Upper lobe of left lung (tissue), 6 donors: ENCODE measurements at regions not wholly inside any gene's neighbourhood (a gene's known extent, or its start where the extent isn't known, plus 50 kb on each side); places are given as distances from the start of the nearest gene placed in this dataset.

Source experiments
- ATAC-seq, 2 donors: fragments of 200-7000 bp; cut with Tn5 transposase; one replicate each; pipeline ENCODE4 v1.9.1; 2022; ENCODE audit warnings: mild to moderate bottlenecking in 2 of 2, moderate library complexity in 2 of 2; ENCODE audit not compliant: low FRiP score in 2 of 2
- DNase-seq, 2 donors: peaks; one replicate each; pipeline ENCODE4 v3.0.0-alpha.2; 2019 to 2020
- H3K27ac ChIP-seq, 4 donors: fragments of 200-600 bp; sonication (generic); one replicate each; pipeline ENCODE4 v1.5.1; 2016 to 2019
- H3K27me3 ChIP-seq, 4 donors: fragments of 200-600 bp; sonication (generic); one replicate each; pipeline ENCODE4 v1.5.1; 2017 to 2019
- H3K36me3 ChIP-seq, 4 donors: fragments of 200-600 bp; sonication (generic); one replicate each; pipeline ENCODE4 v1.5.1; 2016 to 2019
- H3K4me1 ChIP-seq, 4 donors: fragments of 200-600 bp; sonication (generic); one replicate each; pipeline ENCODE4 v1.5.1; 2018 to 2019
- H3K4me3 ChIP-seq, 4 donors: fragments of 200-600 bp; sonication (generic); one replicate each; pipeline ENCODE4 v1.5.1; 2017 to 2019; ENCODE audit warnings: mild to moderate bottlenecking in 2 of 4, moderate library complexity in 1 of 4
- H3K9me3 ChIP-seq, 4 donors: fragments of 200-600 bp; sonication (generic); one replicate each; pipeline ENCODE4 v1.5.1; 2018 to 2019
- EP300 ChIP-seq, 4 donors: sonication (generic); formaldehyde crosslinking; IDR thresholded peaks; one replicate each; pipeline ENCODE4 v1.5.1; 2017; ENCODE audit warnings: antibody characterized with exemption in 4 of 4, control low read depth in 2 of 4
- POLR2A ChIP-seq, 4 donors: fragments of 450-650 bp; IDR thresholded peaks; one replicate each; pipeline ENCODE4 v1.5.1; 2016 to 2017; ENCODE audit warnings: antibody characterized with exemption in 4 of 4, mild to moderate bottlenecking in 2 of 4
- POLR2AphosphoS5 ChIP-seq, 2 donors: sonication (generic); formaldehyde crosslinking; IDR thresholded peaks; one replicate each; pipeline ENCODE4 v1.5.1; 2017; ENCODE audit warnings: antibody characterized with exemption in 2 of 2
- WGBS, 2 donors: methylation state at CpG; one replicate each; pipeline ENCODE4 v1.1.5; 2017 to 2018; 5-methylcytosine and 5-hydroxymethylcytosine counted together
- TF ChIP-seq, protein P1 (sequence below), 6 experiments: fragments of 450-650 bp in 4 of 6; fragments of 200-600 bp in 2 of 6; sonication (generic) in 2 of 6; IDR thresholded peaks; one replicate each; pipeline ENCODE4 v1.5.1; 2016 to 2019; ENCODE audit warnings: antibody characterized with exemption in 6 of 6
- donor health status: DM: no; HTN: no; CAD: no; lungs with moderate emphysema.
- donor health status: DM: no; HTN: yes; CAD: no; lungs with severe emphysema.

DNA sequence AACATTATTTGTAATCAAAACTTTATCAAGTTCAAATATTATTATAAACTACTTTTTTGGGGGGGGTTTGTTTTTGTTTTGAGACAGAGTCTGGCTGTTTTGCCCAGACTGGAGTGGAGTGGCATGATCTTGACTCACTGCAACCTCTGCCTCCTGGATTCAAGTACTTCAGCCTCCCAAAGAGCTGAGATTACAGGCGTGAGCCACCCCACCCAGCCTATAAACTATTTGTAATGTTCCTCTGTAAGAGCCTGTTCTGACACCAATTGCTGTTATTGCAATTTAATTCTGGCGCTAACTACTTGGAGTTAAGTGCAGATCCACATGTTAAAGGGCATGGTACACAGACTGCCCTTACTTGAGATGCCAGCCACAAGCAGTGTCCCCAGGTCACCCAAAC lies 478.1 kb upstream of the NRP1 start:
- H3K27ac ChIP-seq = no peak overlapping the region
- H3K9me3 ChIP-seq = no peaks in the 10 kb centered on the region
- whole genome bisulfite sequencing, 2 donors = 75 to 78% methylated on average over 2 of the region's 2 CpGs
- no peak overlapping the region for H3K4me3 ChIP-seq
- no peaks in the 10 kb centered on the region for H3K4me1 ChIP-seq
- no peak for TF ChIP-seq POLR2A (IDR thresholded peaks at IDR 0.05)
- ATAC-seq (no peak), DNase-seq (no peak)
- no peaks in the 10 kb centered on the region for H3K36me3 ChIP-seq
- H3K27me3 ChIP-seq = no peaks in the 10 kb centered on the region

- no peak for DNase-seq
- H3K4me1 ChIP-seq = no peaks in the 10 kb centered on the region
- TF ChIP-seq POLR2A (IDR thresholded peaks at IDR 0.05) (no peak), POLR2AphosphoS5 (IDR thresholded peaks at IDR 0.05) (no peak), EP300 (IDR thresholded peaks at IDR 0.05) (no peak)
- TF ChIP-seq, protein P1, sequence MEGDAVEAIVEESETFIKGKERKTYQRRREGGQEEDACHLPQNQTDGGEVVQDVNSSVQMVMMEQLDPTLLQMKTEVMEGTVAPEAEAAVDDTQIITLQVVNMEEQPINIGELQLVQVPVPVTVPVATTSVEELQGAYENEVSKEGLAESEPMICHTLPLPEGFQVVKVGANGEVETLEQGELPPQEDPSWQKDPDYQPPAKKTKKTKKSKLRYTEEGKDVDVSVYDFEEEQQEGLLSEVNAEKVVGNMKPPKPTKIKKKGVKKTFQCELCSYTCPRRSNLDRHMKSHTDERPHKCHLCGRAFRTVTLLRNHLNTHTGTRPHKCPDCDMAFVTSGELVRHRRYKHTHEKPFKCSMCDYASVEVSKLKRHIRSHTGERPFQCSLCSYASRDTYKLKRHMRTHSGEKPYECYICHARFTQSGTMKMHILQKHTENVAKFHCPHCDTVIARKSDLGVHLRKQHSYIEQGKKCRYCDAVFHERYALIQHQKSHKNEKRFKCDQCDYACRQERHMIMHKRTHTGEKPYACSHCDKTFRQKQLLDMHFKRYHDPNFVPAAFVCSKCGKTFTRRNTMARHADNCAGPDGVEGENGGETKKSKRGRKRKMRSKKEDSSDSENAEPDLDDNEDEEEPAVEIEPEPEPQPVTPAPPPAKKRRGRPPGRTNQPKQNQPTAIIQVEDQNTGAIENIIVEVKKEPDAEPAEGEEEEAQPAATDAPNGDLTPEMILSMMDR (IDR thresholded peaks at IDR 0.05) = no peak
- H3K27ac ChIP-seq = no peak overlapping the region
- H3K36me3 ChIP-seq = no peaks in the 10 kb centered on the region
- H3K4me3 ChIP-seq = no peak overlapping the region
- WGBS, 2 donors = 92 to 95% methylated on average over 3 of the region's 3 CpGs
- H3K9me3 ChIP-seq = no peaks in the 10 kb centered on the region
- H3K27me3 ChIP-seq = no peaks in the 10 kb centered on the region
- ATAC-seq = no peak
Measured at GRCh38 chr10:33810986-33811385, 476.5 kb upstream of the NRP1 start.

- no peak for DNase-seq
- no peaks in the 10 kb centered on the region for H3K27me3 ChIP-seq
- H3K9me3 ChIP-seq = no peaks in the 10 kb centered on the region
- no peak for ATAC-seq
- no peak overlapping the region for H3K27ac ChIP-seq
- no peaks in the 10 kb centered on the region for H3K4me1 ChIP-seq
- H3K4me3 ChIP-seq = no peak overlapping the region
- TF ChIP-seq POLR2A (IDR thresholded peaks at IDR 0.05) = no peak
- 92 to 95% methylated on average over 3 of the region's 3 CpGs for WGBS, 2 donors
- no peaks in the 10 kb centered on the region for H3K36me3 ChIP-seq
Measured at GRCh38 chr10:33809732-33810131, 475.3 kb upstream of the NRP1 start.

DNA sequence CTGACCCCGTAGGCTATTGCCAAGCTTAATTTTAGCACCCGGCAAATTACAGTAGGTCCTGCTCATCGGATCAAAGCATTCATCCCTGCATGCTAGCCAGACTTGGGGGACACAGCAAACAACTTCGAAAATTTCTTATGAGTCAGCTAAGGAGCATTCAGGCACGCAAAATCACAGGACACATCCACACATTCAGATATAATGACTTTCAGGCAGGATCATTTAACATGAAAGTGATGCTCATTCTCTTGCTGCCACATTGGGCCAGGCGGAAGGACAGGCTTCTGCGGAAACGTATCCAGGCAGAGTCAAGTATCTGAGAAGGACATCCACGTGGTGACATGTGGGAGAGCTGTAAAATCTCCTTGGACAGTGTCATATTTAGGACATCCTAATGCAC lies 474.0 kb upstream of the NRP1 start:
- ATAC-seq = no peak
- Histone ChIP-seq H3K27me3 (no peaks in the 10 kb centered on the region), H3K4me1 (no peaks in the 10 kb centered on the region), H3K4me3 (no peak overlapping the region), H3K27ac (no peak overlapping the region), H3K36me3 (no peaks in the 10 kb centered on the region), H3K9me3 (no peaks in the 10 kb centered on the region)
- 84 to 89% methylated on average over 9 of the region's 9 CpGs for WGBS, 2 donors
- TF ChIP-seq, protein P1 (IDR thresholded peaks at IDR 0.05) = no peak
- TF ChIP-seq EP300 (IDR thresholded peaks at IDR 0.05) = no peak
- DNase-seq = no peak

- TF ChIP-seq, protein P1 (IDR thresholded peaks at IDR 0.05) = no peak
- TF ChIP-seq EP300 (IDR thresholded peaks at IDR 0.05) (no peak), POLR2A (IDR thresholded peaks at IDR 0.05) (no peak), POLR2AphosphoS5 (IDR thresholded peaks at IDR 0.05) (no peak)
- Histone ChIP-seq H3K27me3 (no peaks in the 10 kb centered on the region), H3K9me3 (no peaks in the 10 kb centered on the region), H3K27ac (no peak overlapping the region), H3K4me3 (no peak overlapping the region), H3K4me1 (no peaks in the 10 kb centered on the region), H3K36me3 (no peaks in the 10 kb centered on the region)
- DNase-seq (no peak), ATAC-seq (no peak)
- WGBS, 2 donors = 90 to 92% methylated on average over 11 of the region's 11 CpGs
Measured at GRCh38 chr10:33807531-33808359, 473.3 kb upstream of the NRP1 start.

DNA sequence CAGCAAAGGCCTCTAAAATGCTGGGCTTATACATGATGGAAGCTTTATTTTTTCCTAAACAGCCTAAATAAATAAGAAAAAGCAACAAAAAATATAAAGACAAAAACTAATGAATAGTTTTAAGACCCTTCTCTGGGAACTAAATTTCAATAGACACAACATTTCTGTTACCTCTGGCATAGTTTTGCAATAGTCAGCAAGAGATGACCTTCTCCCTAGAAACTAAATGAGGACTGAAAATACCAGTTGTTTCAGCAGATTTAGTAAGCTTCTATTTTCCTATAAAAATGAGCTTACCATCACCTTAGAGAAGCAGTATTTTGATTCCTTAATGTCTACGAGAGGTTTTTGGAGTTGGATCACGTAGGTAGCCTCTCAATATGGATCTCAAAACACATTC lies 471.4 kb upstream of the NRP1 start:
- DNase-seq = no peak
- WGBS, 2 donors = 90 to 91% methylated on average over 2 of the region's 2 CpGs
- TF ChIP-seq EP300 (IDR thresholded peaks at IDR 0.05) = no peak
- H3K4me1 ChIP-seq = no peaks in the 10 kb centered on the region
- H3K9me3 ChIP-seq = no peaks in the 10 kb centered on the region
- H3K4me3 ChIP-seq = no peak overlapping the region
- H3K27ac ChIP-seq = no peak overlapping the region
- H3K27me3 ChIP-seq = no peaks in the 10 kb centered on the region
- H3K36me3 ChIP-seq = no peaks in the 10 kb centered on the region
- ATAC-seq = no peak
